Breast epithelium (tissue), 4 donors: ENCODE measurements at regions not wholly inside any gene's neighbourhood (a gene's known extent, or its start where the extent isn't known, plus 50 kb on each side); places are given as distances from the start of the nearest gene placed in this dataset.
A peak's percentile ranks its signal among the peaks of the same experiment; 100 is the strongest.

Experiments used
- DNase-seq, 2 donors: peaks; one replicate each; pipeline ENCODE4 v3.0.0-alpha.2; 2019; ENCODE audit warnings: low spot score in 2 of 2
- H3K27ac ChIP-seq, 2 donors: fragments of 200-600 bp; sonication (generic) in 1 of 2; one replicate each; pipeline ENCODE4 v1.5.1; 2016 to 2019; ENCODE audit warnings: mild to moderate bottlenecking in 1 of 2
- H3K27me3 ChIP-seq, 2 donors: fragments of 200-600 bp; sonication (generic) in 1 of 2; one replicate each; pipeline versions ENCODE4 v1.5.1 to v1.6.0; 2017 to 2019; ENCODE audit warnings: control low read depth in 1 of 2, mild to moderate bottlenecking in 1 of 2
- H3K36me3 ChIP-seq: fragments of 200-600 bp; one replicate; pipeline ENCODE4 v1.5.1; 2019
- H3K4me1 ChIP-seq, 2 donors: fragments of 200-600 bp; sonication (generic); one replicate each; pipeline ENCODE4 v1.5.1; 2016 to 2019; ENCODE audit warnings: control low read depth in 1 of 2
- H3K4me3 ChIP-seq, 3 donors: fragments of 200-600 bp; sonication (generic); 1 replicate in 2 of 3; 2 replicates in 1 of 3; pipeline ENCODE4 v1.5.1; 2016 to 2019; ENCODE audit warnings: mild to moderate bottlenecking in 3 of 3, moderate library complexity in 2 of 3
- H3K9me3 ChIP-seq, 2 donors: fragments of 200-600 bp; sonication (generic) in 1 of 2; one replicate each; pipeline ENCODE4 v1.5.1; 2016 to 2019; ENCODE audit warnings: control low read depth in 1 of 2
- CTCF ChIP-seq, 3 donors: fragments of 450-650 bp; IDR thresholded peaks; one replicate each; pipeline ENCODE4 v1.5.1; 2016 to 2017; ENCODE audit warnings: antibody characterized with exemption in 3 of 3, mild to moderate bottlenecking in 3 of 3, moderate library complexity in 3 of 3
- POLR2A ChIP-seq: fragments of 450-650 bp; IDR thresholded peaks from one replicate; pipeline ENCODE4 v1.6.1; 2016; ENCODE audit warnings: antibody characterized with exemption, mild to moderate bottlenecking, moderate library complexity
- POLR2AphosphoS5 ChIP-seq, 3 donors: sonication (generic); formaldehyde crosslinking; IDR thresholded peaks; one replicate each; pipeline ENCODE4 v1.6.1; 2017; ENCODE audit warnings: antibody characterized with exemption in 3 of 3
- intact Hi-C: fragments of 100-400 bp; cut with DNase I; formaldehyde crosslinking; loops from one replicate; pipeline ENCODE4 v1.15.1; 2023; ENCODE audit warnings: low total_unique reads

GRCh38 chr10:42940487-42941294, 136.2 kb upstream of the RET start:
- no peak for TF ChIP-seq POLR2A
- no peak for TF ChIP-seq POLR2AphosphoS5 (IDR thresholded peaks at IDR 0.05)
- TF ChIP-seq CTCF (IDR thresholded peaks at IDR 0.05) = no peak
- H3K27me3 ChIP-seq = no peaks in the 10 kb centered on the region
- DNase-seq = peak; percentile 10 to 35
- H3K27ac ChIP-seq = no peak overlapping the region
- no peaks in the 10 kb centered on the region for H3K4me1 ChIP-seq
- H3K4me3 ChIP-seq = no peak overlapping the region
- H3K9me3 ChIP-seq = no peaks in the 10 kb centered on the region
- H3K36me3 ChIP-seq = no peaks in the 10 kb centered on the region
- intact Hi-C loops = no loop called here

GRCh38 chr10:42941295-42941644, 135.6 kb upstream of the RET start:
- intact Hi-C loops = no loop called here
- Histone ChIP-seq H3K36me3 (no peaks in the 10 kb centered on the region), H3K4me1 (no peaks in the 10 kb centered on the region), H3K27me3 (no peaks in the 10 kb centered on the region), H3K27ac (no peak overlapping the region), H3K4me3 (no peak overlapping the region), H3K9me3 (no peaks in the 10 kb centered on the region)
- TF ChIP-seq CTCF (IDR thresholded peaks at IDR 0.05) (no peak), POLR2AphosphoS5 (IDR thresholded peaks at IDR 0.05) (no peak), POLR2A (no peak)
- peak in 1 of 2 donors; percentile 3 for DNase-seq

GRCh38 chr10:42941790-42942189, 135.1 kb upstream of the RET start:
- no peaks in the 10 kb centered on the region for H3K36me3 ChIP-seq
- intact Hi-C loops = no loop called here
- H3K9me3 ChIP-seq = no peaks in the 10 kb centered on the region
- H3K27me3 ChIP-seq = no peaks in the 10 kb centered on the region
- H3K4me3 ChIP-seq = no peak overlapping the region
- TF ChIP-seq POLR2AphosphoS5 (IDR thresholded peaks at IDR 0.05) = no peak
- TF ChIP-seq CTCF (IDR thresholded peaks at IDR 0.05) = no peak
- no peak for TF ChIP-seq POLR2A
- no peaks in the 10 kb centered on the region for H3K4me1 ChIP-seq
- DNase-seq = peak in 1 of 2 donors; percentile 5
- no peak overlapping the region for H3K27ac ChIP-seq

GRCh38 chr10:42942279-42942950, 134.5 kb upstream of the RET start:
- no peak for TF ChIP-seq POLR2A
- no peak for TF ChIP-seq CTCF (IDR thresholded peaks at IDR 0.05)
- no peak for TF ChIP-seq POLR2AphosphoS5 (IDR thresholded peaks at IDR 0.05)
- Histone ChIP-seq H3K27ac (no peak overlapping the region), H3K4me3 (no peak overlapping the region), H3K27me3 (no peaks in the 10 kb centered on the region), H3K36me3 (no peaks in the 10 kb centered on the region), H3K9me3 (no peaks in the 10 kb centered on the region), H3K4me1 (no peaks in the 10 kb centered on the region)
- intact Hi-C loops = no loop called here
- no peak for DNase-seq
